Brain pericyte (primary cell): ENCODE measurements at regions not wholly inside any gene's neighbourhood (a gene's known extent, or its start where the extent isn't known, plus 50 kb on each side); places are given as distances from the start of the nearest gene placed in this dataset.

Source experiments
- DNase-seq: peaks from one replicate; pipeline ENCODE4 v3.0.0-alpha.2; 2012; ENCODE audit warnings: low read depth, low spot score

DNA sequence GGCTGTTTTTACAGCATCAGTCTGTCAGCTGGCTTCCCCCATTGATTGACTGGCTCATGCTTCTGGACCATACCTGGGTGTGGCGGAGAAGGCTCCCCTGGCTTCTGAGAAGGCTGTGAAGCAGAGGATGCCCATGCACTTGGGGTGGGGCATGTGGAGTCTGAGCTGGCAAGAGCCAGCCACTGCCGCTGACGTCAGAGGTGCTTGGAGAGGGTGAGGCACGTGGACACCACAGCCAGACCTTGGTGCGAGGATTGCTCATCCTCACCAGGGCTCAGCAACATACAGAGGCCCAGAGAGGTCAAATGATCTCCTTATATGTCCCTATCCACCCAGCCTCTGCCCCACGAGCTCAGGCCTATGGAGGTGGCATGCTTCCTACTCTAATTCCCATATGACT is 211.2 kb upstream of the PMEPA1 start:
- no peak for DNase-seq

- no peak for DNase-seq
These were observed 209.2 kb upstream of the PMEPA1 start for GRCh38 chr20:57919049-57919448.

GRCh38 chr20:57918551-57918950 is 208.7 kb upstream of the PMEPA1 start:
- no peak for DNase-seq

- DNase-seq = no peak
These were observed 204.4 kb upstream of the PMEPA1 start for GRCh38 chr20:57914205-57914604.

DNA sequence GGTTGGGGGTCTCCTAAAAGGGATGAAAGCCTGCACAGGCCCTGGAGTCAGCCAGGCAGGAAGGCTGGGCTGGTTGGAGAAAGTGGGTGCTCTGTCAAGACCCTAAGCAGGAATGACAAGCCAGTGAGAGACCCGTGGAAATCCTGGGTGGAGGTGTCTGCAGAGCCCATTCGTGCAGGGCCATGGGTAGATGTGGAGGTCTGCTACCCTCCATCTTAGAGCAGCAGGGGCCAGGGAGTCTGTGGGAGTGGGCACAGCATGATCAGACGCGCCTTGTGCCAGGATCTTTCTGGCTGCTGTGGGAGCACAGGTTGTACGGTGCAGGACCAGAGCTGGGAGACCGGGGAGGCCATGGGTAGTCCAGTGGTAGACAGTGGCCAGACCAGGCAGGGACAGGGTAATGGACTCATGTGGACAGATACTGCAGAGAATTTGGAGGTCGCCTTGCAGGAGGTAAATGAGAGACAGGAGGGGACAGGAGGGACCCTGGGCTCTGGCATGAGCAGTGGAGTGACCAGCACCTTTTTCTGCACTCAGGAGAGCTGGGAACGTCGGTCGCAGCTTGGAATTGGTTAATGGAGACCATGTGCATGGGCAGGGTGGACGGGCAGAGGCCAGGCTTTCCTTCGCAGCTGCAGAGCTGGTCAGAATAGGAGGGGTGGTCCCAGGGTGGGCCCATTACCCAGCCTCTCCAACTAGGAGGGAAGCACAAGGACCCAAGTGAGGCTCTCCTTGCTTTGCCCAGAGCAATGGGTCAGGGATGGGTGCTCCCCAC is 203.5 kb upstream of the PMEPA1 start:
- DNase-seq = no peak

DNA sequence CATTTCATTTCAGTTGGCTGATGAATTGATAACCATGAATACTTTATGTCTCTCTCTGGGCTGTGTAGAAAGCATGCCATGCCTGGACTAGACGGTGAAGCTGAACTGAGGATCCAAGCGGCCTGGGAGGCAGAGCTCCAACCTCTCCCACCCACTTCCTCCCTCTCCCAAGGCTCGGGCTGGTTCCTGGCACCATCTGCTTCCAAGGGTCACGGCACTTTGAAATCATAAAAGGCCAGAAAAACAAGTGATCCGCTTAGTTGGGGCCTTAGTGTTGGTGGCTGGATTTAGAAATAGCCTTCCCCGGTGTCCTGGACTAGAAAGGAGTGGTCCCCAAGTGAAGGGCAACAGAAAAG is 202.4 kb upstream of the PMEPA1 start:
- no peak for DNase-seq

DNA sequence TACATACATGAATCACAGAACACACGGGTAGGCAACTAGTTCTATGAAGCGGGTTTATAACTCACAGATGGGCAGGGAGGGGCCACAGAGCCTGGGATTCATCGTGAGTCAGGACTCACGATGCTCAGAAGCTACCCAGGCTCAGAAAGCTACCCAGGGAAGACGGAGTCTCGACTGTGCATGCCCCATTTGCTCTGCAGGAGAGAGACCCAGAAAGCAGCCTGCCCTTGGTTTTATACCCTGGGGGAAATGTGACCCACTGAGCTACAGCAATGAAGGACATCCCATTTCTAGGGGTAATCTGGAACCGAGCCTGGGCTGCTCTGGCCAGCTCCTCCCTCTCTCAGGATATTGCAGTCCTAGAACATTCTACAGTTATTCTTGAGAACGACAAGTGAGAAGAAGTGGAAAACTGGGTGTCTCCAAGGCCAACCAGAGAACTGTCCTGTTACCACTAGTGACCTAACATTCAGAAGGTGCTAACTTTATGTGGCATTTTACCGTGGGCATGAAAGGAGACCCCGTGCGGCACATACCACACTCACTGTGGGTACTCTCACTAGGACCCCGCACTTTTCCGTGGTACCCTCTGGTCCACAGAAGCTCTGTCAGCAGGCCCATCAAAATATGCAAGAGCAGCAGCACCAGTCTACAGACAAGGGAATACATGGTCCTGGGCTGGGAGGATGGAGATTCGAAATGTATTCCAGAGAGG is 201.9 kb upstream of the PMEPA1 start:
- DNase-seq = no peak

GRCh38 chr20:57910716-57911115 is 200.9 kb upstream of the PMEPA1 start:
- DNase-seq = no peak

GRCh38 chr20:57909763-57910331 is 200.0 kb upstream of the PMEPA1 start:
- no peak for DNase-seq

DNA sequence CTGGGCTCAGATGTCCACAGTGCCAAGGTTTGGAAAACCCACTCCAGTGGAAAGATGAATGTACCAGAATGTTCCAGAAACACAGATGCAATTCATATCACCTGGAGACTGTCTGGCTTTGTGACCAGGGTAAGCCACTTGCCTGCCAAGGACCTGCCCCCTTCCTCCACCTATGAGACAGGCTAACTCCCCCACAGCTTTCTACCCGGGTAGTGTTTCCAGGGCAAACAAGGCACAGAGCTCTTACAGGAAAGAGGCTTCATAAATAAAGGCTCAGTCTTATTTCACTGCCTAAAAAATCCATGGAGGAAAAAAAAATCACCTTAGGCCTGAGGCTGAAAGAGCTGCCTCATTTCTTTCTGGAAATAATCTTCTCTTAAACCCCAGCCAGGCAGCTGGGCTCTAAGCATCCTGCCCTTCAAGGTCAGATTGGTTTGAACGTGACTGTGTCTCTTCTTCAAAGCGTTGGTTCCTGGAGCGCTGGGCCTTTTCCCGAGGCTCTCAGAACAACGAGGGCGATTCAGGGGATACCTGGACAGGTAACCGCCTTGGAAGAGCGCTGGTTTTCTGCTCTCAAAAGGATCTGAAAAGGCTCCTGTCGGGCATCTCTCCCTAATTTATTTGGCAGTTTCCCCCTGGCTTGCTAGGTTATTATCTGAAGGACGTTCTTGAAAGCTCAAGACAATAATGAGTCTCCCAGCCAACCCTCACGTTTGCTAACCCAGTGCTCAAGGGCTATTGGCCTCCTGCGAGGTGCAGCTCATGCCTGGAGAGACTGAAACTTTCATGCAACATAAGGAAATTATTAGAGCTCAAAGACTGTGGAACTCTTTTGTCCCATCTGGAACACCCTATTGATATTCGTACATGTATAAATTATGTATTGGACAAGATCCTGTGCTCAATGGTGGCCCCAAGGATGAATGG is 199.2 kb upstream of the PMEPA1 start:
- no peak for DNase-seq

- no peak for DNase-seq
These were observed 198.4 kb upstream of the PMEPA1 start for GRCh38 chr20:57908226-57908625.

GRCh38 chr20:57907131-57908000 is 197.6 kb upstream of the PMEPA1 start:
- DNase-seq = no peak

DNA sequence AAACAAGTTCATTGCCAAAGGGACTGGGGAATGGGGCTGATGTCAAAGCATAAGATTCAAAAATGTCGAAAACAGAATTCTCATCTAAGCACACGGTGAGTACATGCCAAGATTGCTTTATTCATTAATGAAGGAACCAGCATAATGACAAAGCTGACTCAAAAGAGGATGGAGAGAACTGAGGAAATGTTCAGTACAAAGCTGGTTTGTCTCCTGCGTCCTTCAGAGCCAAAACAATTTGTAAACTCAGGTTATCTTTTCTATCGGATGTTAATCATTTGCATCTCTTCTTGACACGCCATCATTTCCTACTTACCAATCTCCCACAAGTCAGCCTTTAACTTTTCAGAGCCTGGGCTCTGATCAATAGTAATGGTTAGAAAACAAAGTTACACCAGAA is 195.6 kb upstream of the PMEPA1 start:
- no peak for DNase-seq

- no peak for DNase-seq
These were observed 194.7 kb upstream of the PMEPA1 start for GRCh38 chr20:57904314-57905105.

GRCh38 chr20:57902473-57902872 is 192.7 kb upstream of the PMEPA1 start:
- DNase-seq = no peak

- DNase-seq = no peak
These were observed 191.7 kb upstream of the PMEPA1 start for GRCh38 chr20:57901526-57901925.

- DNase-seq = no peak
These were observed 190.6 kb upstream of the PMEPA1 start for GRCh38 chr20:57900226-57900905.

GRCh38 chr20:57899554-57899953 is 189.7 kb upstream of the PMEPA1 start:
- no peak for DNase-seq

DNA sequence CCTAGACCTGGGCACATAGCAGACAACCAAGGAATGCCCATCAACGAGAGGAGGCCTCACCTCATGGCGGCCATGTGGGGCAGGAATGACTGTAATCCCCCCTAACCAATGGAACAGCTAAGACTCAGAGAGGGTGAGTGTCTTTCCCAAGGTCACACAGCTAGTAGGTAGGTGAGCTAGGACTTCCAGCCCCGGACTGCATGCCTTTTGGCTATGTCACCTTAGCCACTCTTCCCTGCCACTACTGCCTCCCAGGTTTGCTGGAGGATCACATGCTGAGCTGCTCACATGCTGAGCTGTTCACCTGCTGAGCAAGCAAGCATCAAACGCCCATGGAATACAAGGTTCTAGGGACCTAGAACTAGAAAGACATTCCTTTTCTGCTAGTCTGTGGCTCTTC is 188.5 kb upstream of the PMEPA1 start:
- DNase-seq = no peak

DNA sequence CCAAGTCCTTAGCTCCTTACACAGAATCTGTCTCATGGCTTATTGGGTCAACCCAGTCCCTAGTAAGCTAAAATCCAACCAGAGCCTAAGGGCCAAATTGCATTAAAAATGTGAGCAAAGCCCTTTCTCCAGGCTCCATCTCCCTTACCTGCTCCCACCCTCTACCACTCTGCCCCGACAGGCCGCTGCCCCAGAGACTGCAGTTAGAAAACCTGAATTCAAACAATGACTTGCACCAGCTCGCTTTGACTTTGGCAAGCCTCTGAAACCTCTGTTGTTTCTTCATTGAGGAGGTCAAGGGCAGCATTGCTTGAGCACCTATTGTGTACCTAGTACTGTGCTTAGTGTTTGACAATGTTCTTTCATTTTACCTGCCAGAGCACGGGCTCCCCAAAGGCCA is 188.1 kb upstream of the PMEPA1 start:
- DNase-seq = no peak
